SU-DHL-6 (cell line): ENCODE measurements at regions not wholly inside any gene's neighbourhood (a gene's known extent, or its start where the extent isn't known, plus 50 kb on each side); places are given as distances from the start of the nearest gene placed in this dataset.

Experiments
- H2AFZ ChIP-seq: fragments of 200-600 bp; sonication (generic); 2 replicates; pipeline ENCODE4 v1.6.1; 2014; ENCODE audit warnings: low read depth, mild to moderate bottlenecking, moderate library complexity, mixed read lengths, antibody characterized with exemption, low read length; ENCODE audit not compliant: severe bottlenecking
- H3F3A ChIP-seq: fragments of 200-600 bp; shearing (Covaris generic); 2 replicates; pipeline ENCODE4 v1.6.0; 2016; ENCODE audit warnings: antibody characterized with exemption, mild to moderate bottlenecking; ENCODE audit not compliant: insufficient read depth
- H3K27ac ChIP-seq: fragments of 200-600 bp; sonication (generic); 2 replicates; pipeline ENCODE4 v1.5.1; 2016; ENCODE audit warnings: low read depth, mild to moderate bottlenecking, low read length, moderate library complexity, mixed read lengths
- H3K27me3 ChIP-seq: fragments of 200-600 bp; sonication (generic), shearing (Covaris generic); 2 replicates; pipeline ENCODE4 v1.6.0; 2014; ENCODE audit warnings: mild to moderate bottlenecking, low read length
- H3K36me3 ChIP-seq: fragments of 200-600 bp; sonication (generic); 2 replicates; pipeline ENCODE4 v1.6.1; 2014; ENCODE audit warnings: mild to moderate bottlenecking, low read length, mixed read lengths
- H3K4me2 ChIP-seq: fragments of 300-600, 200-600 bp; shearing (Covaris generic), sonication (generic); 2 replicates; pipeline ENCODE4 v1.6.0; 2014; ENCODE audit warnings: low read length, low read depth, mild to moderate bottlenecking; ENCODE audit not compliant: poor library complexity, severe bottlenecking
- H3K4me3 ChIP-seq: fragments of 200-600 bp; sonication (generic); 2 replicates; pipeline ENCODE4 v1.5.1; 2014; ENCODE audit warnings: antibody characterized with exemption, low read length, mild to moderate bottlenecking, mixed read lengths; ENCODE audit not compliant: insufficient read depth, poor library complexity, severe bottlenecking
- H3K79me2 ChIP-seq: fragments of 200-600 bp; sonication (generic); 2 replicates; pipeline ENCODE4 v1.6.1; 2014; ENCODE audit warnings: mild to moderate bottlenecking, low read length, moderate library complexity; ENCODE audit not compliant: insufficient read depth
- H3K9ac ChIP-seq: fragments of 200-600 bp; sonication (generic); 2 replicates; pipeline ENCODE4 v1.7.0; 2014; ENCODE audit warnings: mild to moderate bottlenecking, low read length
- H3K9me2 ChIP-seq: fragments of 200-600 bp; sonication (generic); replicated peaks from 2 replicates; pipeline ENCODE4 v1.6.1; 2014; ENCODE audit warnings: low read length; ENCODE audit not compliant: insufficient read depth
- H3K9me3 ChIP-seq: fragments of 200-600 bp; sonication (generic); 2 replicates; pipeline ENCODE4 v1.6.1; 2014; ENCODE audit warnings: low read length, mixed read lengths; ENCODE audit not compliant: insufficient read depth
- H4K20me1 ChIP-seq: fragments of 200-600 bp; sonication (generic); 2 replicates; pipeline ENCODE4 v1.6.1; 2014; ENCODE audit warnings: low read depth, mild to moderate bottlenecking, antibody characterized with exemption, low read length, moderate library complexity, mixed read lengths
- EZH2phosphoT487 ChIP-seq: fragments of 200-600 bp; sonication (generic), shearing (Covaris generic); conservative IDR thresholded peaks from 2 replicates; pipeline ENCODE4 v1.6.1; 2018; ENCODE audit warnings: mild to moderate bottlenecking, antibody characterized with exemption, low read length, moderate library complexity, mixed read lengths
- TF ChIP-seq, protein P1 (sequence below): fragments of 200-600 bp; sonication (generic); IDR thresholded peaks from one replicate; pipeline ENCODE4 v1.5.1; 2017; ENCODE audit warnings: antibody characterized with exemption, mild to moderate bottlenecking, low read length, moderate library complexity; ENCODE audit not compliant: insufficient read depth, poor library complexity, severe bottlenecking

GRCh38 chr5:92081958-92082712 is 699.0 kb upstream of the ARRDC3 start:
- no peaks in the 10 kb centered on the region for H3K36me3 ChIP-seq
- no peak overlapping the region for H3K4me3 ChIP-seq
- no peak for TF ChIP-seq EZH2phosphoT487
- TF ChIP-seq, protein P1, sequence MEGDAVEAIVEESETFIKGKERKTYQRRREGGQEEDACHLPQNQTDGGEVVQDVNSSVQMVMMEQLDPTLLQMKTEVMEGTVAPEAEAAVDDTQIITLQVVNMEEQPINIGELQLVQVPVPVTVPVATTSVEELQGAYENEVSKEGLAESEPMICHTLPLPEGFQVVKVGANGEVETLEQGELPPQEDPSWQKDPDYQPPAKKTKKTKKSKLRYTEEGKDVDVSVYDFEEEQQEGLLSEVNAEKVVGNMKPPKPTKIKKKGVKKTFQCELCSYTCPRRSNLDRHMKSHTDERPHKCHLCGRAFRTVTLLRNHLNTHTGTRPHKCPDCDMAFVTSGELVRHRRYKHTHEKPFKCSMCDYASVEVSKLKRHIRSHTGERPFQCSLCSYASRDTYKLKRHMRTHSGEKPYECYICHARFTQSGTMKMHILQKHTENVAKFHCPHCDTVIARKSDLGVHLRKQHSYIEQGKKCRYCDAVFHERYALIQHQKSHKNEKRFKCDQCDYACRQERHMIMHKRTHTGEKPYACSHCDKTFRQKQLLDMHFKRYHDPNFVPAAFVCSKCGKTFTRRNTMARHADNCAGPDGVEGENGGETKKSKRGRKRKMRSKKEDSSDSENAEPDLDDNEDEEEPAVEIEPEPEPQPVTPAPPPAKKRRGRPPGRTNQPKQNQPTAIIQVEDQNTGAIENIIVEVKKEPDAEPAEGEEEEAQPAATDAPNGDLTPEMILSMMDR, result no peak
- no peak overlapping the region for H3K4me2 ChIP-seq
- no peak overlapping the region for H3K27ac ChIP-seq
- no peaks in the 10 kb centered on the region for H3F3A ChIP-seq
- no peak overlapping the region for H3K9ac ChIP-seq
- H3K27me3 ChIP-seq, result no peaks in the 10 kb centered on the region
- no peaks in the 10 kb centered on the region for H3K9me2 ChIP-seq
- H3K79me2 ChIP-seq, result no peaks in the 10 kb centered on the region
- H3K9me3 ChIP-seq, result no peaks in the 10 kb centered on the region
- no peaks in the 10 kb centered on the region for H4K20me1 ChIP-seq
- H2AFZ ChIP-seq, result no peak overlapping the region

GRCh38 chr5:92070786-92071185 is 687.7 kb upstream of the ARRDC3 start:
- no peaks in the 10 kb centered on the region for H3K79me2 ChIP-seq
- no peaks in the 10 kb centered on the region for H3K9me2 ChIP-seq
- no peaks in the 10 kb centered on the region for H4K20me1 ChIP-seq
- no peaks in the 10 kb centered on the region for H3K27me3 ChIP-seq
- no peaks in the 10 kb centered on the region for H3K36me3 ChIP-seq
- H2AFZ ChIP-seq, result no peak overlapping the region
- H3K9me3 ChIP-seq, result no peaks in the 10 kb centered on the region
- no peak for TF ChIP-seq EZH2phosphoT487
- TF ChIP-seq, protein P1, result no peak
- no peak overlapping the region for H3K4me3 ChIP-seq
- H3K27ac ChIP-seq, result no peak overlapping the region
- no peaks in the 10 kb centered on the region for H3F3A ChIP-seq
- H3K9ac ChIP-seq, result no peak overlapping the region
- H3K4me2 ChIP-seq, result no peak overlapping the region

DNA sequence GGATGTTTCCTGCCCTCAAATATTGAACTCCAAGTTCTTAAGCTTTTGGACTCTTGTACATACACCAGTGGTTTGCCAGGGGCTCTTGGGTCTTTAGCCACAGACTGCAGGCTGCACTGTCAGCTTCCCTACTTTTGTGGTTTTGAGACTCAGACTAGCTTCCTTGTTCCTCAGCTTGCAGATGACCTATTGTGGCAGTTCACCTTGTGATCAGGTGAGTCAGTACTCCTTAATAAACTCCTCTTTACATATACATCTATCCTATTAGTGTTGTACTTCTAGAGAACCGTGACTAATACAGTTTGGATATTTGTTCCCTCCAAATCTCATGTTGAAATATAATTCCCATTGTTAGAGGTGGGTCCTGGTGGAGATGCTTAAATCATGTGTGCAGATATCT is 681.9 kb upstream of the ARRDC3 start:
- no peak overlapping the region for H3K4me2 ChIP-seq
- H3K4me3 ChIP-seq, result no peak overlapping the region
- no peaks in the 10 kb centered on the region for H4K20me1 ChIP-seq
- H3K79me2 ChIP-seq, result no peaks in the 10 kb centered on the region
- no peaks in the 10 kb centered on the region for H3K9me3 ChIP-seq
- H3K36me3 ChIP-seq, result no peaks in the 10 kb centered on the region
- H3K27me3 ChIP-seq, result no peaks in the 10 kb centered on the region
- H3K27ac ChIP-seq, result no peak overlapping the region
- TF ChIP-seq, protein P1, result no peak
- no peak for TF ChIP-seq EZH2phosphoT487
- H2AFZ ChIP-seq, result no peak overlapping the region
- H3F3A ChIP-seq, result no peaks in the 10 kb centered on the region
- no peak overlapping the region for H3K9ac ChIP-seq
- H3K9me2 ChIP-seq, result no peaks in the 10 kb centered on the region
